ENCODE measurements at regions not wholly inside any gene's neighbourhood (a gene's known extent, or its start where the extent isn't known, plus 50 kb on each side); places are given as distances from the start of the nearest gene placed in this dataset.
"Not testable (repeated sequence)": the region's sequence is repeated elsewhere in the genome, so short reads cannot be mapped to it uniquely, and the experiment has no call there.

GRCh38 chr3:30476368-30477084 is 129.9 kb upstream of the TGFBR2 start:
- no peak for DNase-seq

GRCh38 chr3:30477149-30477921 is 129.1 kb upstream of the TGFBR2 start:
- DNase-seq: no peak

GRCh38 chr3:30479737-30480136 is 126.7 kb upstream of the TGFBR2 start:
- DNase-seq: not testable (repeated sequence)

- DNase-seq: not testable (repeated sequence)
These were observed 126.2 kb upstream of the TGFBR2 start for GRCh38 chr3:30480156-30480555.

GRCh38 chr3:30480587-30480986 is 125.8 kb upstream of the TGFBR2 start:
- DNase-seq: no peak

- DNase-seq: no peak
These were observed 125.2 kb upstream of the TGFBR2 start for GRCh38 chr3:30481241-30481640.

GRCh38 chr3:30484229-30484628 is 122.2 kb upstream of the TGFBR2 start:
- not testable (repeated sequence) for DNase-seq

GRCh38 chr3:30486368-30486767 is 120.0 kb upstream of the TGFBR2 start:
- no peak for DNase-seq

GRCh38 chr3:30488070-30488756 is 118.2 kb upstream of the TGFBR2 start:
- DNase-seq: no peak

GRCh38 chr3:30492322-30493192 is 113.8 kb upstream of the TGFBR2 start:
- DNase-seq: no peak

- no peak for DNase-seq
These were observed 112.5 kb upstream of the TGFBR2 start for GRCh38 chr3:30493911-30494311.

- DNase-seq: no peak
These were observed 111.0 kb upstream of the TGFBR2 start for GRCh38 chr3:30495172-30496065.

- DNase-seq: no peak
These were observed 110.1 kb upstream of the TGFBR2 start for GRCh38 chr3:30496066-30496966.

GRCh38 chr3:30498587-30498967 is 107.8 kb upstream of the TGFBR2 start:
- DNase-seq: no peak

GRCh38 chr3:30500666-30501399 is 105.6 kb upstream of the TGFBR2 start:
- DNase-seq: no peak

- no peak for DNase-seq
These were observed 104.9 kb upstream of the TGFBR2 start for GRCh38 chr3:30501526-30501925.

- DNase-seq: no peak
These were observed 104.2 kb upstream of the TGFBR2 start for GRCh38 chr3:30502051-30502741.

- no peak for DNase-seq
These were observed 103.7 kb upstream of the TGFBR2 start for GRCh38 chr3:30502742-30503073.

GRCh38 chr3:30503446-30503845 is 103.0 kb upstream of the TGFBR2 start:
- no peak for DNase-seq

All from KG1 (cell line).